H1 (cell line): ENCODE measurements at regions not wholly inside any gene's neighbourhood (a gene's known extent, or its start where the extent isn't known, plus 50 kb on each side); places are given as distances from the start of the nearest gene placed in this dataset.

Experiments
- CTCF ChIA-PET: fragments of 300-600 bp; sonication (Branson Sonifier 250); formaldehyde crosslinking; loops from one replicate; lab custom pipeline; 2021; ENCODE audit not compliant: partially characterized antibody; lab: Charles Lee
- POLR2A ChIA-PET: fragments of 300-600 bp; sonication (Branson Sonifier 250); formaldehyde crosslinking; loops from one replicate; lab custom pipeline; 2021; ENCODE audit warnings: inconsistent platforms; ENCODE audit not compliant: partially characterized antibody; lab: Charles Lee
- DNase-seq, 2 experiments: peaks; one replicate each; pipeline versions ENCODE4 v3.0.0 to v3.0.0-alpha.2; 2010 to 2022; ENCODE audit warnings: low spot score in 2 of 2, low read depth in 1 of 2, mixed read lengths in 1 of 2
- FAIRE-seq: peaks from 2 replicates; lab custom pipeline; 2011; peaks lifted over from hg19 to GRCh38; lab: Jason Lieb, UNC
- H2AFZ ChIP-seq: 2 replicates; pipeline ENCODE4 v1.8.1; 2012; ENCODE audit warnings: low read length, inconsistent platforms
- H2AK5ac ChIP-seq: 2 replicates; pipeline ENCODE4 v1.6.1; 2013; ENCODE audit warnings: low read depth, low read length
- H2BK120ac ChIP-seq: replicated peaks from 2 replicates; pipeline ENCODE3; 2013; ENCODE audit warnings: low read depth, low read length, inconsistent platforms
- H2BK12ac ChIP-seq: 2 replicates; pipeline ENCODE4 v1.6.1; 2013; ENCODE audit warnings: low read depth, low read length
- H2BK15ac ChIP-seq: 2 replicates; pipeline ENCODE4 v1.6.1; 2013; ENCODE audit warnings: low read length
- H2BK20ac ChIP-seq: 2 replicates; pipeline ENCODE4 v1.6.1; 2013; ENCODE audit warnings: low read length
- H2BK5ac ChIP-seq: 2 replicates; pipeline ENCODE4 v1.6.1; 2013; ENCODE audit warnings: low read depth, low read length
- H3K14ac ChIP-seq: 2 replicates; pipeline ENCODE4 v1.6.1; 2013; ENCODE audit warnings: inconsistent platforms; ENCODE audit not compliant: insufficient read length
- H3K18ac ChIP-seq: 2 replicates; pipeline ENCODE4 v1.6.1; 2013; ENCODE audit warnings: low read length; ENCODE audit errors: extremely low read depth
- H3K23ac ChIP-seq: 2 replicates; pipeline ENCODE4 v1.6.1; 2013; ENCODE audit warnings: inconsistent platforms; ENCODE audit not compliant: insufficient read length
- H3K23me2 ChIP-seq: 2 replicates; pipeline ENCODE4 v1.6.1; 2013; ENCODE audit warnings: low read depth, low read length
- H3K27ac ChIP-seq: 2 replicates; pipeline ENCODE4 v1.6.1; 2011; ENCODE audit warnings: low read depth, low read length, inconsistent platforms
- H3K27me3 ChIP-seq, 4 experiments: replicated peaks in 1 of 4; 1 replicate in 1 of 4; 2 replicates in 3 of 4; pipeline versions ENCODE4 v1.6.1 to v1.8.1; 2011 to 2013; ENCODE audit warnings: low read length in 3 of 4, mild to moderate bottlenecking in 3 of 4, inconsistent platforms in 2 of 4, mixed read lengths in 2 of 4, moderate library complexity in 1 of 4; ENCODE audit not compliant: control insufficient read depth in 3 of 4, insufficient read depth in 3 of 4; ENCODE audit errors: extremely low read depth in 1 of 4
- H3K36me3 ChIP-seq, 4 experiments: 2 replicates each; pipeline versions ENCODE4 v1.6.1 to v1.8.1; 2011 to 2013; ENCODE audit warnings: mild to moderate bottlenecking in 4 of 4, low read length in 3 of 4, moderate library complexity in 2 of 4, control low read depth in 1 of 4, inconsistent platforms in 1 of 4; ENCODE audit not compliant: insufficient read depth in 4 of 4, control insufficient read depth in 2 of 4
- H3K4ac ChIP-seq: replicated peaks from 2 replicates; pipeline ENCODE3; 2013; ENCODE audit warnings: low read length, low read depth, mixed read lengths, inconsistent platforms; ENCODE audit not compliant: insufficient read length
- H3K4me1 ChIP-seq, 4 experiments: replicated peaks in 1 of 4; 1 replicate in 1 of 4; 2 replicates in 3 of 4; pipeline versions ENCODE4 v1.6.1 to v1.8.1; 2011 to 2013; ENCODE audit warnings: low read length in 3 of 4, inconsistent platforms in 2 of 4, mixed read lengths in 1 of 4; ENCODE audit not compliant: insufficient read depth in 4 of 4, control insufficient read depth in 3 of 4
- H3K4me2 ChIP-seq, 2 experiments: 2 replicates each; pipeline versions ENCODE4 v1.6.1 to v1.8.1; 2011 to 2013; ENCODE audit warnings: low read depth in 2 of 2, low read length in 2 of 2, control low read depth in 1 of 2, inconsistent platforms in 1 of 2, mild to moderate bottlenecking in 1 of 2; ENCODE audit not compliant: insufficient read depth in 1 of 2
- H3K4me3 ChIP-seq, 4 experiments: fragments of 200-600, 300-600 bp in 1 of 4; sonication (generic), shearing (Covaris generic), sonication (Bioruptor Twin) in 1 of 4; 2 replicates each; pipeline versions ENCODE4 v1.5.1 to v1.8.1; 2011 to 2016; ENCODE audit warnings: low read length in 4 of 4, low read depth in 3 of 4, control low read depth in 2 of 4, inconsistent platforms in 2 of 4, mild to moderate bottlenecking in 2 of 4, mixed read lengths in 1 of 4, moderate library complexity in 1 of 4; ENCODE audit not compliant: insufficient read depth in 2 of 4; ENCODE audit errors: extremely low read depth in 1 of 4
- H3K56ac ChIP-seq: replicated peaks from 2 replicates; pipeline ENCODE3; 2013; ENCODE audit warnings: low read depth, mild to moderate bottlenecking, mixed read lengths, low read length, inconsistent platforms; ENCODE audit not compliant: insufficient read length
- H3K79me1 ChIP-seq: 2 replicates; pipeline ENCODE4 v1.6.1; 2013; ENCODE audit warnings: low read depth, low read length, control low read depth
- H3K79me2 ChIP-seq, 2 experiments: 2 replicates each; pipeline versions ENCODE4 v1.6.1 to v1.8.1; 2012 to 2013; ENCODE audit warnings: low read length in 2 of 2, mild to moderate bottlenecking in 2 of 2, inconsistent platforms in 1 of 2; ENCODE audit not compliant: insufficient read depth in 2 of 2, control insufficient read depth in 1 of 2
- H3K9ac ChIP-seq, 4 experiments: replicated peaks in 1 of 4; 1 replicate in 1 of 4; 2 replicates in 3 of 4; pipeline versions ENCODE4 v1.6.1 to v1.8.1; 2011 to 2013; ENCODE audit warnings: low read depth in 3 of 4, low read length in 3 of 4, control low read depth in 2 of 4, mild to moderate bottlenecking in 2 of 4, moderate library complexity in 2 of 4, inconsistent platforms in 1 of 4; ENCODE audit errors: extremely low read depth in 1 of 4
- H3K9me3 ChIP-seq, 2 experiments: 2 replicates each; pipeline versions ENCODE4 v1.6.1 to v1.8.1; 2012 to 2013; ENCODE audit warnings: mild to moderate bottlenecking in 2 of 2, moderate library complexity in 2 of 2, control low read depth in 1 of 2, inconsistent platforms in 1 of 2, low read depth in 1 of 2, low read length in 1 of 2, mixed read lengths in 1 of 2; ENCODE audit not compliant: insufficient read depth in 2 of 2
- H4K20me1 ChIP-seq, 2 experiments: replicated peaks in 1 of 2; 2 replicates each; pipeline versions ENCODE3 to v1.8.1; 2011 to 2013; ENCODE audit warnings: inconsistent platforms in 2 of 2, low read length in 2 of 2, mild to moderate bottlenecking in 1 of 2; ENCODE audit not compliant: insufficient read depth in 2 of 2, control insufficient read depth in 1 of 2
- H4K5ac ChIP-seq: 2 replicates; pipeline ENCODE4 v1.6.1; 2013; ENCODE audit warnings: low read length, low read depth, mixed read lengths, inconsistent platforms; ENCODE audit not compliant: insufficient read length
- H4K8ac ChIP-seq: 2 replicates; pipeline ENCODE4 v1.8.0; 2013; ENCODE audit warnings: mild to moderate bottlenecking, moderate library complexity, low read length, inconsistent platforms; ENCODE audit not compliant: insufficient read depth; ENCODE audit errors: extremely low read depth
- H4K91ac ChIP-seq: replicated peaks from 2 replicates; pipeline ENCODE3; 2013; ENCODE audit warnings: low read length, mixed read lengths, inconsistent platforms; ENCODE audit not compliant: insufficient read length
- CBX5 ChIP-seq: fragments of 300-800, 300-1000 bp; sonication (generic); IDR thresholded peaks from 2 replicates; pipeline ENCODE4 v1.7.1; 2016; ENCODE audit warnings: antibody characterized with exemption, low read length, low read depth
- CTBP2 ChIP-seq: IDR thresholded peaks from 2 replicates; pipeline ENCODE4 v1.7.0; 2011; ENCODE audit warnings: borderline replicate concordance, mild to moderate bottlenecking, moderate library complexity, mixed read lengths, low read length; ENCODE audit not compliant: insufficient read depth, insufficient read length
- KDM5A ChIP-seq: fragments of 200-600 bp; IDR thresholded peaks from 2 replicates; pipeline ENCODE4 v1.7.1; 2012; ENCODE audit warnings: mild to moderate bottlenecking, low read length, inconsistent platforms, mixed read lengths
- MAFK ChIP-seq: IDR thresholded peaks from 2 replicates; pipeline ENCODE4 v1.6.1; 2012; ENCODE audit warnings: low read depth, mild to moderate bottlenecking, improper control_type of control experiment, low read length
- MAX ChIP-seq: IDR thresholded peaks from 2 replicates; pipeline ENCODE4 v1.6.1; 2012; ENCODE audit warnings: inconsistent platforms
- NANOG ChIP-seq: IDR thresholded peaks from 2 replicates; pipeline ENCODE4 v1.6.1; 2011; ENCODE audit warnings: low read length, low read depth, mild to moderate bottlenecking, inconsistent platforms; ENCODE audit not compliant: insufficient read depth, poor library complexity, severe bottlenecking
- SIN3A ChIP-seq, 2 experiments: IDR thresholded peaks in 1 of 2; conservative IDR thresholded peaks in 1 of 2; 2 replicates each; pipeline ENCODE4 v1.6.1; 2011 to 2012; ENCODE audit warnings: low read length in 2 of 2, improper control_type of control experiment in 1 of 2, low read depth in 1 of 2, mild to moderate bottlenecking in 1 of 2
- SP4 ChIP-seq: IDR thresholded peaks from 2 replicates; pipeline ENCODE4 v1.6.1; 2012; ENCODE audit warnings: low read length, inconsistent platforms
- WGBS, 2 experiments: shearing (Covaris generic) in 1 of 2; methylation state at CpG; one replicate each; pipeline versions ENCODE4 v1.1.6 to v1.1.7; 2013 to 2015; ENCODE audit warnings: low lambda C conversion rate in 2 of 2, mixed read lengths in 2 of 2, inconsistent platforms in 1 of 2, low coverage in 1 of 2, missing lambda C conversion rate in 1 of 2; ENCODE audit not compliant: insufficient replicate concordance in 2 of 2, insufficient coverage in 1 of 2, insufficient read length in 1 of 2; ENCODE audit errors: extremely low coverage in 1 of 2, missing lambda C conversion rate in 1 of 2; 5-methylcytosine and 5-hydroxymethylcytosine counted together

- Histone ChIP-seq H3K79me1 (no peaks in the 10 kb centered on the region), H3K9me3 (no peaks in the 10 kb centered on the region), H3K23ac (no peak overlapping the region), H2BK5ac (no peak overlapping the region), H2AFZ (no peak overlapping the region), H4K5ac (no peak overlapping the region), H4K20me1 (no peaks in the 10 kb centered on the region), H2BK12ac (no peak overlapping the region), H3K4ac (no peak overlapping the region), H4K8ac (no peak overlapping the region), H3K4me3 (no peak overlapping the region), H3K56ac (no peak overlapping the region), H3K4me2 (no peak overlapping the region), H3K14ac (no peak overlapping the region), H2BK120ac (no peak overlapping the region), H3K18ac (no peak overlapping the region), H3K23me2 (no peaks in the 10 kb centered on the region), H3K79me2 (no peaks in the 10 kb centered on the region), H2BK20ac (no peak overlapping the region), H3K27ac (no peak overlapping the region), H4K91ac (no peak overlapping the region), H3K4me1 (no peaks in the 10 kb centered on the region; a peak in 1 of 7 replicates)
- WGBS, 2 experiments = 77% methylated on average over 3 of the region's 4 CpGs; no CpG with 5 or more reads in 1 of the 2 experiments
- ChIA-PET CTCF (interaction anchor here (2.7 kb wide), 1 partner anchor 30 kb away, joined by 10 read pairs; no protein-coding TSS in a partner anchor), POLR2A (no interaction called here)
- DNase-seq (no peak), FAIRE-seq (no peak)
- no peak for TF ChIP-seq MAX
- TF ChIP-seq KDM5A = no peak
- no peak for TF ChIP-seq MAFK
- TF ChIP-seq CBX5 = no peak
- no peak for TF ChIP-seq CTBP2
- no peak for TF ChIP-seq SP4
- TF ChIP-seq SIN3A (conservative IDR thresholded peaks at IDR 0.05 in 1 of 2, IDR thresholded peaks at IDR 0.05 in 1 of 2; ENCODE audit: low read depth in 1 of 2, low read length in 2 of 2) = no peak
- TF ChIP-seq NANOG = no peak
- TF ChIP-seq, all 59 proteins: peak for 0
- Histone ChIP-seq H2BK15ac (no peak overlapping the region), H3K27me3 (no peaks in the 10 kb centered on the region), H2AK5ac (no peak overlapping the region), H3K36me3 (no peaks in the 10 kb centered on the region), H3K9ac (no peak overlapping the region)
Measured at GRCh38 chr1:219782311-219782710, 146.0 kb downstream of the SLC30A10 start.
